ENCODE measurements at regions not wholly inside any gene's neighbourhood (a gene's known extent, or its start where the extent isn't known, plus 50 kb on each side); places are given as distances from the start of the nearest gene placed in this dataset.

DNA sequence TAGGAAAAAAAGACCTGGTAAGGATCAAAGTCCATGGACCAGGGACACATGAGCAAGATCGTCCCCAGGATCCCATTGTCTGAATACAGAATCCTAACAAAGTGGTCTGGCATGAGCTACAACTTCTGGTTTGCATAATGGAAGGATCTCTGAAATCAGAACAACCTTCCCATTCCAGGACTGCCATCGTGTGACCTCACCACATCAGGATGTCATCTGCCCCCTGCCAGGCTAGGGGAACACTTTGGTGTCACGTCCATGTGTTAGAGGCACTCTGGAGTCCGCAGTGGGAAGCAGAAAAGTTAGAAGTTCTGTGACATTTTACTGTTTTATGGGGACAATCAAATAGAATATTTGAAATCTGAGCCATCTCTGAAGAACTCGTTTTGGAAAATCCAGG lies 160.7 kb downstream of the RGS9 start:
- no peak for TF ChIP-seq EZH2 (IDR thresholded peaks at IDR 0.05; ENCODE audit: low read depth, unreplicated experiment)
- no peak for TF ChIP-seq POLR2AphosphoS5 (IDR thresholded peaks at IDR 0.05; ENCODE audit: low read depth)
- TF ChIP-seq, protein P1, sequence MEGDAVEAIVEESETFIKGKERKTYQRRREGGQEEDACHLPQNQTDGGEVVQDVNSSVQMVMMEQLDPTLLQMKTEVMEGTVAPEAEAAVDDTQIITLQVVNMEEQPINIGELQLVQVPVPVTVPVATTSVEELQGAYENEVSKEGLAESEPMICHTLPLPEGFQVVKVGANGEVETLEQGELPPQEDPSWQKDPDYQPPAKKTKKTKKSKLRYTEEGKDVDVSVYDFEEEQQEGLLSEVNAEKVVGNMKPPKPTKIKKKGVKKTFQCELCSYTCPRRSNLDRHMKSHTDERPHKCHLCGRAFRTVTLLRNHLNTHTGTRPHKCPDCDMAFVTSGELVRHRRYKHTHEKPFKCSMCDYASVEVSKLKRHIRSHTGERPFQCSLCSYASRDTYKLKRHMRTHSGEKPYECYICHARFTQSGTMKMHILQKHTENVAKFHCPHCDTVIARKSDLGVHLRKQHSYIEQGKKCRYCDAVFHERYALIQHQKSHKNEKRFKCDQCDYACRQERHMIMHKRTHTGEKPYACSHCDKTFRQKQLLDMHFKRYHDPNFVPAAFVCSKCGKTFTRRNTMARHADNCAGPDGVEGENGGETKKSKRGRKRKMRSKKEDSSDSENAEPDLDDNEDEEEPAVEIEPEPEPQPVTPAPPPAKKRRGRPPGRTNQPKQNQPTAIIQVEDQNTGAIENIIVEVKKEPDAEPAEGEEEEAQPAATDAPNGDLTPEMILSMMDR (conservative IDR thresholded peaks at IDR 0.05; ENCODE audit: low read depth in 2 of 2): no peak
- TF ChIP-seq, protein P2, sequence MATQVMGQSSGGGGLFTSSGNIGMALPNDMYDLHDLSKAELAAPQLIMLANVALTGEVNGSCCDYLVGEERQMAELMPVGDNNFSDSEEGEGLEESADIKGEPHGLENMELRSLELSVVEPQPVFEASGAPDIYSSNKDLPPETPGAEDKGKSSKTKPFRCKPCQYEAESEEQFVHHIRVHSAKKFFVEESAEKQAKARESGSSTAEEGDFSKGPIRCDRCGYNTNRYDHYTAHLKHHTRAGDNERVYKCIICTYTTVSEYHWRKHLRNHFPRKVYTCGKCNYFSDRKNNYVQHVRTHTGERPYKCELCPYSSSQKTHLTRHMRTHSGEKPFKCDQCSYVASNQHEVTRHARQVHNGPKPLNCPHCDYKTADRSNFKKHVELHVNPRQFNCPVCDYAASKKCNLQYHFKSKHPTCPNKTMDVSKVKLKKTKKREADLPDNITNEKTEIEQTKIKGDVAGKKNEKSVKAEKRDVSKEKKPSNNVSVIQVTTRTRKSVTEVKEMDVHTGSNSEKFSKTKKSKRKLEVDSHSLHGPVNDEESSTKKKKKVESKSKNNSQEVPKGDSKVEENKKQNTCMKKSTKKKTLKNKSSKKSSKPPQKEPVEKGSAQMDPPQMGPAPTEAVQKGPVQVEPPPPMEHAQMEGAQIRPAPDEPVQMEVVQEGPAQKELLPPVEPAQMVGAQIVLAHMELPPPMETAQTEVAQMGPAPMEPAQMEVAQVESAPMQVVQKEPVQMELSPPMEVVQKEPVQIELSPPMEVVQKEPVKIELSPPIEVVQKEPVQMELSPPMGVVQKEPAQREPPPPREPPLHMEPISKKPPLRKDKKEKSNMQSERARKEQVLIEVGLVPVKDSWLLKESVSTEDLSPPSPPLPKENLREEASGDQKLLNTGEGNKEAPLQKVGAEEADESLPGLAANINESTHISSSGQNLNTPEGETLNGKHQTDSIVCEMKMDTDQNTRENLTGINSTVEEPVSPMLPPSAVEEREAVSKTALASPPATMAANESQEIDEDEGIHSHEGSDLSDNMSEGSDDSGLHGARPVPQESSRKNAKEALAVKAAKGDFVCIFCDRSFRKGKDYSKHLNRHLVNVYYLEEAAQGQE (IDR thresholded peaks at IDR 0.05; ENCODE audit: unreplicated experiment): no peak
- TF ChIP-seq STAT1 (IDR thresholded peaks at IDR 0.05; ENCODE audit: unreplicated experiment): no peak
- no peak for TF ChIP-seq JUNB (IDR thresholded peaks at IDR 0.05; ENCODE audit: unreplicated experiment)
- TF ChIP-seq, protein P3, sequence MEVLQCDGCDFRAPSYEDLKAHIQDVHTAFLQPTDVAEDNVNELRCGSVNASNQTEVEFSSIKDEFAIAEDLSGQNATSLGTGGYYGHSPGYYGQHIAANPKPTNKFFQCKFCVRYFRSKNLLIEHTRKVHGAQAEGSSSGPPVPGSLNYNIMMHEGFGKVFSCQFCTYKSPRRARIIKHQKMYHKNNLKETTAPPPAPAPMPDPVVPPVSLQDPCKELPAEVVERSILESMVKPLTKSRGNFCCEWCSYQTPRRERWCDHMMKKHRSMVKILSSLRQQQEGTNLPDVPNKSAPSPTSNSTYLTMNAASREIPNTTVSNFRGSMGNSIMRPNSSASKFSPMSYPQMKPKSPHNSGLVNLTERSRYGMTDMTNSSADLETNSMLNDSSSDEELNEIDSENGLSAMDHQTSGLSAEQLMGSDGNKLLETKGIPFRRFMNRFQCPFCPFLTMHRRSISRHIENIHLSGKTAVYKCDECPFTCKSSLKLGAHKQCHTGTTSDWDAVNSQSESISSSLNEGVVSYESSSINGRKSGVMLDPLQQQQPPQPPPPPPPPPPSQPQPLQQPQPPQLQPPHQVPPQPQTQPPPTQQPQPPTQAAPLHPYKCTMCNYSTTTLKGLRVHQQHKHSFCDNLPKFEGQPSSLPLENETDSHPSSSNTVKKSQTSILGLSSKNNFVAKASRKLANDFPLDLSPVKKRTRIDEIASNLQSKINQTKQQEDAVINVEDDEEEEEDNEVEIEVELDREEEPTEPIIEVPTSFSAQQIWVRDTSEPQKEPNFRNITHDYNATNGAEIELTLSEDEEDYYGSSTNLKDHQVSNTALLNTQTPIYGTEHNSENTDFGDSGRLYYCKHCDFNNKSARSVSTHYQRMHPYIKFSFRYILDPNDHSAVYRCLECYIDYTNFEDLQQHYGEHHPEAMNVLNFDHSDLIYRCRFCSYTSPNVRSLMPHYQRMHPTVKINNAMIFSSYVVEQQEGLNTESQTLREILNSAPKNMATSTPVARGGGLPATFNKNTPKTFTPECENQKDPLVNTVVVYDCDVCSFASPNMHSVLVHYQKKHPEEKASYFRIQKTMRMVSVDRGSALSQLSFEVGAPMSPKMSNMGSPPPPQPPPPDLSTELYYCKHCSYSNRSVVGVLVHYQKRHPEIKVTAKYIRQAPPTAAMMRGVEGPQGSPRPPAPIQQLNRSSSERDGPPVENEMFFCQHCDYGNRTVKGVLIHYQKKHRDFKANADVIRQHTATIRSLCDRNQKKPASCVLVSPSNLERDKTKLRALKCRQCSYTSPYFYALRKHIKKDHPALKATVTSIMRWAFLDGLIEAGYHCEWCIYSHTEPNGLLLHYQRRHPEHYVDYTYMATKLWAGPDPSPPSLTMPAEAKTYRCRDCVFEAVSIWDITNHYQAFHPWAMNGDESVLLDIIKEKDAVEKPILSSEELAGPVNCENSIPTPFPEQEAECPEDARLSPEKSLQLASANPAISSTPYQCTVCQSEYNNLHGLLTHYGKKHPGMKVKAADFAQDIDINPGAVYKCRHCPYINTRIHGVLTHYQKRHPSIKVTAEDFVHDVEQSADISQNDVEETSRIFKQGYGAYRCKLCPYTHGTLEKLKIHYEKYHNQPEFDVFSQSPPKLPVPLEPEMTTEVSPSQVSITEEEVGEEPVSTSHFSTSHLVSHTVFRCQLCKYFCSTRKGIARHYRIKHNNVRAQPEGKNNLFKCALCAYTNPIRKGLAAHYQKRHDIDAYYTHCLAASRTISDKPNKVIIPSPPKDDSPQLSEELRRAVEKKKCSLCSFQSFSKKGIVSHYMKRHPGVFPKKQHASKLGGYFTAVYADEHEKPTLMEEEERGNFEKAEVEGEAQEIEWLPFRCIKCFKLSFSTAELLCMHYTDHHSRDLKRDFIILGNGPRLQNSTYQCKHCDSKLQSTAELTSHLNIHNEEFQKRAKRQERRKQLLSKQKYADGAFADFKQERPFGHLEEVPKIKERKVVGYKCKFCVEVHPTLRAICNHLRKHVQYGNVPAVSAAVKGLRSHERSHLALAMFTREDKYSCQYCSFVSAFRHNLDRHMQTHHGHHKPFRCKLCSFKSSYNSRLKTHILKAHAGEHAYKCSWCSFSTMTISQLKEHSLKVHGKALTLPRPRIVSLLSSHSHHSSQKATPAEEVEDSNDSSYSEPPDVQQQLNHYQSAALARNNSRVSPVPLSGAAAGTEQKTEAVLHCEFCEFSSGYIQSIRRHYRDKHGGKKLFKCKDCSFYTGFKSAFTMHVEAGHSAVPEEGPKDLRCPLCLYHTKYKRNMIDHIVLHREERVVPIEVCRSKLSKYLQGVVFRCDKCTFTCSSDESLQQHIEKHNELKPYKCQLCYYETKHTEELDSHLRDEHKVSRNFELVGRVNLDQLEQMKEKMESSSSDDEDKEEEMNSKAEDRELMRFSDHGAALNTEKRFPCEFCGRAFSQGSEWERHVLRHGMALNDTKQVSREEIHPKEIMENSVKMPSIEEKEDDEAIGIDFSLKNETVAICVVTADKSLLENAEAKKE (CRISPR knock-in tag; IDR thresholded peaks at IDR 0.05): no peak
- no peak for TF ChIP-seq CREB1 (CRISPR knock-in tag; IDR thresholded peaks at IDR 0.05; ENCODE audit: low read depth)
